ENCODE measurements at regions not wholly inside any gene's neighbourhood (a gene's known extent, or its start where the extent isn't known, plus 50 kb on each side); places are given as distances from the start of the nearest gene placed in this dataset.

DNA sequence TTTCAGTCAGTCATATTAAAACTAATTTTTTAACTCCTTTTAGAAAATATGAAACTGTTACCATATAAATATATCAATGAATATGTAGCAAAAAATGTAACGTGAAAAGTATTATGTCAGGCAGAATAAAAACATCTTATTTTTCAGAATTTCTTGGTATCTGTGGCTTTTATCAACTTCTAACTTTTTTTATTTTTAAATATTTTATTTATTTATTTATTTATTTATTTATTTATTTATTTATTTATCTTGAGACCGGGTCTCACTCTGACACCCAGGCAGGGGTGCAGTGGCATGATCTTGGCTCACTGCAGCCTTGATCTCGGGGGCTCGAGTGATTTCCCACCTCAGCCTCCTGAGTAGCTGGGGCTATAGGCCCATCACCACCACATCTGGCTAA is 87.6 kb downstream of the C21orf91 start:
- Mint-ChIP-seq H3K27me3 (ENCODE audit: insufficient read depth, unreplicated experiment) (no peaks in the 10 kb centered on the region), H3K4me3 (ENCODE audit: unreplicated experiment) (no peak overlapping the region), H3K27ac (ENCODE audit: low read depth, unreplicated experiment) (no peak overlapping the region), H3K36me3 (ENCODE audit: insufficient read depth, unreplicated experiment) (no peaks in the 10 kb centered on the region), H3K9me3 (ENCODE audit: unreplicated experiment) (peaks cover 8% of the 10 kb centered on the region), H3K4me1 (ENCODE audit: insufficient read depth, unreplicated experiment) (peaks cover 15% of the 10 kb centered on the region)
- ChIA-PET POLR2A (interaction anchor here (1.4 to 2.5 kb wide), 5 partner anchors 15 to 86 kb away, joined by 4 to 26 read pairs (median 5); no protein-coding TSS in a partner anchor), CTCF (interaction anchor here (1.7 kb wide), 1 partner anchor 43 kb away, joined by 3 read pairs; no protein-coding TSS in a partner anchor)
- no peak for DNase-seq (ENCODE audit: unreplicated experiment)
- TF ChIP-seq, protein P1, sequence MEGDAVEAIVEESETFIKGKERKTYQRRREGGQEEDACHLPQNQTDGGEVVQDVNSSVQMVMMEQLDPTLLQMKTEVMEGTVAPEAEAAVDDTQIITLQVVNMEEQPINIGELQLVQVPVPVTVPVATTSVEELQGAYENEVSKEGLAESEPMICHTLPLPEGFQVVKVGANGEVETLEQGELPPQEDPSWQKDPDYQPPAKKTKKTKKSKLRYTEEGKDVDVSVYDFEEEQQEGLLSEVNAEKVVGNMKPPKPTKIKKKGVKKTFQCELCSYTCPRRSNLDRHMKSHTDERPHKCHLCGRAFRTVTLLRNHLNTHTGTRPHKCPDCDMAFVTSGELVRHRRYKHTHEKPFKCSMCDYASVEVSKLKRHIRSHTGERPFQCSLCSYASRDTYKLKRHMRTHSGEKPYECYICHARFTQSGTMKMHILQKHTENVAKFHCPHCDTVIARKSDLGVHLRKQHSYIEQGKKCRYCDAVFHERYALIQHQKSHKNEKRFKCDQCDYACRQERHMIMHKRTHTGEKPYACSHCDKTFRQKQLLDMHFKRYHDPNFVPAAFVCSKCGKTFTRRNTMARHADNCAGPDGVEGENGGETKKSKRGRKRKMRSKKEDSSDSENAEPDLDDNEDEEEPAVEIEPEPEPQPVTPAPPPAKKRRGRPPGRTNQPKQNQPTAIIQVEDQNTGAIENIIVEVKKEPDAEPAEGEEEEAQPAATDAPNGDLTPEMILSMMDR (IDR thresholded peaks at IDR 0.05; ENCODE audit: unreplicated experiment): no peak
- intact Hi-C loops (cut with micrococcal nuclease): no loop called here
- BruUV-seq (replicated peaks): no TSS peak

DNA sequence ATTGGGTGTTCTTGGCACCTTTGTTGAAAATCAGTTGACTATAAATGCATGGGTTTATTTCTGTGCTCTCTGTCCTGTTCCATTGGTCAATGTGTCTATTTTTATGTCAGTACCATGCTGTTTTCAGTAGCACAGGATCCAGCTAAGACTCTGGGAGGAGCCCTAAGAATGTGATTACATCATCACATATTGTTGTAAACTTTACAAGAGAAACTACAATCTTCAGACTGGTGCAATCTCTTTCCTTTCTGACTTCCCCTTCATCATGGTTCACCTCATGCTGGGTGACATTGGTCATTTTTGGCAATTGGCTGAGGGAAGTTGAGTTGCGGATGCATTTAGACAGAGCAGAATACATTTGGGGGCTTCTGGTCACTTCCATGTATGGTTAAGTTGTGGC is 88.4 kb downstream of the C21orf91 start:
- BruUV-seq (replicated peaks): no TSS peak
- H3K4me1 Mint-ChIP-seq (ENCODE audit: insufficient read depth, unreplicated experiment): peaks cover 15% of the 10 kb centered on the region
- peak; percentile 22 for DNase-seq (ENCODE audit: unreplicated experiment)
- peaks cover under 1% of the 10 kb centered on the region for H3K9me3 Mint-ChIP-seq (ENCODE audit: unreplicated experiment)
- intact Hi-C loops (cut with micrococcal nuclease): no loop called here
- H3K4me3 Mint-ChIP-seq (ENCODE audit: unreplicated experiment): no peak overlapping the region
- ChIA-PET POLR2A (interaction anchor here (1.8 to 2.5 kb wide), 4 partner anchors 19 to 87 kb away, joined by 5 to 26 read pairs (median 10); no protein-coding TSS in a partner anchor), CTCF (interaction anchor here (0.6 to 1.7 kb wide), 2 partner anchors 16 to 42 kb away, joined by 3 read pairs; no protein-coding TSS in a partner anchor)
- no peak overlapping the region for H3K27ac Mint-ChIP-seq (ENCODE audit: low read depth, unreplicated experiment)
- H3K36me3 Mint-ChIP-seq (ENCODE audit: insufficient read depth, unreplicated experiment): no peaks in the 10 kb centered on the region
- TF ChIP-seq, protein P1 (IDR thresholded peaks at IDR 0.05; ENCODE audit: unreplicated experiment): no peak
- H3K27me3 Mint-ChIP-seq (ENCODE audit: insufficient read depth, unreplicated experiment): no peaks in the 10 kb centered on the region

DNA sequence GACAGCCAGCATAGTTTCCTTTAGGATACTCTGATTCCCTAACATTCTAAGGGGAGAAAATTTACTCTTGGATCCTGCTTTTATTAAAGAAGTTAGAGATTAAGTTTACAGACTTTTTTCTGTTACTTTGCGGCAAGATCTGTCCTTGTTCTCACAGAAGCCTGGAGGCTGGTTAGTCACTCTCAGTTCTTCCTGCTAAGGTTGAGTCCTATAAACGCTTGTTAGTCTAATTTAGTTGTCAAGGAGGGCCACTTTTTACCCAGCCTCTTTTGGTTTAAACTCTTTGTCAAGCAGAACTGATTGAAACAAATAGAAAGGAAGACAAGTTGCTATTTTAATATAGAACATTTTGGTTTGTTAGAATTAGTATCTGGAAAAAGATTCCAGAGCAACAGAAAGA is 89.7 kb downstream of the C21orf91 start:
- H3K9me3 Mint-ChIP-seq (ENCODE audit: unreplicated experiment): peaks cover under 1% of the 10 kb centered on the region

DNA sequence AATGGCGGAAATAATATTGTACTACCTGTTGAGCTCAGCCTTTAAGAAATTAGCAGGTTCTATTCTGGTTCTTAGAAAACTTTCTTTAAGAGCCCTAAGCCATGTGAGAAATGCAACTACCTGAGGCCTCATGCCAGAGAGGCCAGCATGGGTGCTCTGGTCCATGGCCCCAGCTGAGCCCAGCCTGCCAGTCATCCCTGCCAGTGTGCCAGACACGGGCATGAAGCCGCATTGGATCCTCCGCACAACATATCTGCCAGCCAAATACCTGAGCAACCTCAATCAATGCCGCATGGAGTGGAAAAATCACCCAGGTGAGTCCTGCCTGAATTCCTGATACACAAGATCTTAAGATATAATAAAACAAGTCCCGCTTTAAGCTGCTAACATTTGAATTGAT is 91.8 kb downstream of the C21orf91 start:
- Mint-ChIP-seq H3K9me3 (ENCODE audit: unreplicated experiment) (peaks cover 6% of the 10 kb centered on the region), H3K27me3 (ENCODE audit: insufficient read depth, unreplicated experiment) (no peaks in the 10 kb centered on the region), H3K4me1 (ENCODE audit: insufficient read depth, unreplicated experiment) (peaks cover 10% of the 10 kb centered on the region), H3K4me3 (ENCODE audit: unreplicated experiment) (no peak overlapping the region), H3K36me3 (ENCODE audit: insufficient read depth, unreplicated experiment) (no peaks in the 10 kb centered on the region), H3K27ac (ENCODE audit: low read depth, unreplicated experiment) (no peak overlapping the region)
- BruUV-seq (replicated peaks): no TSS peak
- DNase-seq (ENCODE audit: unreplicated experiment): no peak
- intact Hi-C loops (cut with micrococcal nuclease): no loop called here
- ChIA-PET POLR2A (no interaction called here), CTCF (no interaction called here)
- TF ChIP-seq, protein P1 (IDR thresholded peaks at IDR 0.05; ENCODE audit: unreplicated experiment): no peak

More for the DNA sequence above, 89.7 kb downstream of the C21orf91 start:
- H3K27ac Mint-ChIP-seq (ENCODE audit: low read depth, unreplicated experiment): no peak overlapping the region
- ChIA-PET CTCF (no interaction called here), POLR2A (interaction anchor here (2.2 kb wide), 1 partner anchor 34 kb away, joined by 8 read pairs; no protein-coding TSS in a partner anchor)
- no peaks in the 10 kb centered on the region for H3K36me3 Mint-ChIP-seq (ENCODE audit: insufficient read depth, unreplicated experiment)
- peaks cover 15% of the 10 kb centered on the region for H3K4me1 Mint-ChIP-seq (ENCODE audit: insufficient read depth, unreplicated experiment)
- intact Hi-C loops (cut with micrococcal nuclease): no loop called here
- TF ChIP-seq, protein P1 (IDR thresholded peaks at IDR 0.05; ENCODE audit: unreplicated experiment): no peak
- no peaks in the 10 kb centered on the region for H3K27me3 Mint-ChIP-seq (ENCODE audit: insufficient read depth, unreplicated experiment)
- no peak overlapping the region for H3K4me3 Mint-ChIP-seq (ENCODE audit: unreplicated experiment)
- DNase-seq (ENCODE audit: unreplicated experiment): no peak
- no TSS peak for BruUV-seq (replicated peaks)
